ENCODE measurements at regions not wholly inside any gene's neighbourhood (a gene's known extent, or its start where the extent isn't known, plus 50 kb on each side); places are given as distances from the start of the nearest gene placed in this dataset.

DNA sequence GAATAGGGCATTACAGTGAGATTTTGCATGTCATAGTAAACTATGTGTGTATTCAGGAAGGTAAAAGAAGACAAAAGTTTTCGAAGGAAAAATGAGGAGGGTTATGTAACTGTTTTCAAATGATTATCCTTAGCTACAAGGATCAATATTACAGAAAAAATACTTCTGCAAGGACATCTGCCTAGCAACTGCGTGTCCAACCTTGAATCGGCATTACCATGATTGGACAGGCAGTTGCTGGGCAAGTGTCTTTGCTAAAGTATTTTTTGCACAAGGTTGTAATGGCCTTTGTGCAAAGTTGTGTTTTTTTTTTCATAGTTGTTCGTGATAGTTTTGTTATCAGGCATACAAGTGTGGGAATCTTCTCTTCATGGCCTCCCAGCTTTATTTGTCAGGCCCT is 136.8 kb downstream of the FASLG start:
- TF ChIP-seq, protein P1, sequence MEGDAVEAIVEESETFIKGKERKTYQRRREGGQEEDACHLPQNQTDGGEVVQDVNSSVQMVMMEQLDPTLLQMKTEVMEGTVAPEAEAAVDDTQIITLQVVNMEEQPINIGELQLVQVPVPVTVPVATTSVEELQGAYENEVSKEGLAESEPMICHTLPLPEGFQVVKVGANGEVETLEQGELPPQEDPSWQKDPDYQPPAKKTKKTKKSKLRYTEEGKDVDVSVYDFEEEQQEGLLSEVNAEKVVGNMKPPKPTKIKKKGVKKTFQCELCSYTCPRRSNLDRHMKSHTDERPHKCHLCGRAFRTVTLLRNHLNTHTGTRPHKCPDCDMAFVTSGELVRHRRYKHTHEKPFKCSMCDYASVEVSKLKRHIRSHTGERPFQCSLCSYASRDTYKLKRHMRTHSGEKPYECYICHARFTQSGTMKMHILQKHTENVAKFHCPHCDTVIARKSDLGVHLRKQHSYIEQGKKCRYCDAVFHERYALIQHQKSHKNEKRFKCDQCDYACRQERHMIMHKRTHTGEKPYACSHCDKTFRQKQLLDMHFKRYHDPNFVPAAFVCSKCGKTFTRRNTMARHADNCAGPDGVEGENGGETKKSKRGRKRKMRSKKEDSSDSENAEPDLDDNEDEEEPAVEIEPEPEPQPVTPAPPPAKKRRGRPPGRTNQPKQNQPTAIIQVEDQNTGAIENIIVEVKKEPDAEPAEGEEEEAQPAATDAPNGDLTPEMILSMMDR (IDR thresholded peaks at IDR 0.05; ENCODE audit: insufficient read depth, low read length, poor library complexity, severe bottlenecking), result no peak
- TF ChIP-seq EZH2phosphoT487 (conservative IDR thresholded peaks at IDR 0.05; ENCODE audit: low read length), result no peak

Measured in SU-DHL-6 (cell line).